Natural killer cell treated with Interleukin-12 subunit alpha and Interleukin-12 subunit beta and Interleukin-15 and Interleukin-18, amount 100 ng/mL, for 72 hours (primary cell): ENCODE measurements at regions not wholly inside any gene's neighbourhood (a gene's known extent, or its start where the extent isn't known, plus 50 kb on each side); places are given as distances from the start of the nearest gene placed in this dataset.
"Not testable (repeated sequence)": the region's sequence is repeated elsewhere in the genome, so short reads cannot be mapped to it uniquely, and the experiment has no call there.

Source experiments
- ATAC-seq, 2 donors: fragments of 150-1000 bp; cut with Tn5 transposase in 1 of 2; sonication (Bioruptor Pico), chemical (Tn5 transposase) in 1 of 2; 2 replicates each; pipeline ENCODE4 v1.10.0; 2021
- DNase-seq: peaks from one replicate; pipeline ENCODE4 v3.0.0; 2022; ENCODE audit warnings: low spot score
- H3K27ac Mint-ChIP-seq, 2 donors: 1 replicate in 1 of 2; 2 replicates in 1 of 2; pipeline ENCODE4 v1.8.0; 2022; ENCODE audit warnings: mixed read lengths in 2 of 2, mild to moderate bottlenecking in 1 of 2, moderate library complexity in 1 of 2
- H3K27me3 Mint-ChIP-seq, 2 donors: 1 replicate in 1 of 2; 2 replicates in 1 of 2; pipeline ENCODE4 v1.8.0; 2022; ENCODE audit warnings: mixed read lengths in 2 of 2
- H3K36me3 Mint-ChIP-seq: one replicate; pipeline ENCODE4 v1.8.0; 2022; ENCODE audit warnings: mixed read lengths
- H3K4me1 Mint-ChIP-seq, 2 donors: 1 replicate in 1 of 2; 2 replicates in 1 of 2; pipeline ENCODE4 v1.8.0; 2022; ENCODE audit warnings: low read depth in 2 of 2, mixed read lengths in 2 of 2, mild to moderate bottlenecking in 1 of 2
- H3K4me3 Mint-ChIP-seq: one replicate; pipeline ENCODE4 v1.8.0; 2022; ENCODE audit warnings: mixed read lengths
- H3K9me3 Mint-ChIP-seq: 2 replicates; pipeline ENCODE4 v1.8.0; 2022; ENCODE audit warnings: mixed read lengths

GRCh38 chr4:19154267-19154666 lies 1097.4 kb upstream of the SLIT2 start:
- not testable (repeated sequence) for DNase-seq, ATAC-seq, H3K4me1 Mint-ChIP-seq, H3K27ac Mint-ChIP-seq, H3K27me3 Mint-ChIP-seq, H3K4me3 Mint-ChIP-seq
- H3K9me3 Mint-ChIP-seq = peaks cover 24% of the 10 kb centered on the region
- peaks cover 17% of the 10 kb centered on the region for H3K36me3 Mint-ChIP-seq

GRCh38 chr4:19152264-19152663 lies 1099.4 kb upstream of the SLIT2 start:
- Mint-ChIP-seq H3K27me3 (no peaks in the 10 kb centered on the region), H3K4me1 (no peaks in the 10 kb centered on the region), H3K36me3 (peaks cover 17% of the 10 kb centered on the region), H3K27ac (no peak overlapping the region), H3K9me3 (peaks cover 24% of the 10 kb centered on the region), H3K4me3 (no peak overlapping the region)
- no peak for DNase-seq
- ATAC-seq = no peak

GRCh38 chr4:19151684-19152083 lies 1100.0 kb upstream of the SLIT2 start:
- H3K4me1 Mint-ChIP-seq = no peaks in the 10 kb centered on the region
- peaks cover 17% of the 10 kb centered on the region for H3K36me3 Mint-ChIP-seq
- ATAC-seq (no peak), DNase-seq (no peak)
- no peak overlapping the region for H3K4me3 Mint-ChIP-seq
- no peak overlapping the region for H3K27ac Mint-ChIP-seq
- H3K9me3 Mint-ChIP-seq = peaks cover 27% of the 10 kb centered on the region
- H3K27me3 Mint-ChIP-seq = no peaks in the 10 kb centered on the region

GRCh38 chr4:19146038-19146437 lies 1105.7 kb upstream of the SLIT2 start:
- Mint-ChIP-seq H3K4me1 (no peaks in the 10 kb centered on the region), H3K9me3 (peaks cover 23% of the 10 kb centered on the region), H3K4me3 (no peak overlapping the region), H3K27ac (no peak overlapping the region), H3K27me3 (no peaks in the 10 kb centered on the region), H3K36me3 (no peaks in the 10 kb centered on the region)
- no peak for DNase-seq
- no peak for ATAC-seq

- Mint-ChIP-seq H3K9me3 (peaks cover 15% of the 10 kb centered on the region), H3K27me3 (no peaks in the 10 kb centered on the region), H3K36me3 (no peaks in the 10 kb centered on the region), H3K27ac (no peak overlapping the region), H3K4me1 (no peaks in the 10 kb centered on the region), H3K4me3 (no peak overlapping the region)
- no peak for DNase-seq
- ATAC-seq = no peak
Measured at GRCh38 chr4:19135895-19136633, 1114.5 kb upstream of the LCORL start.

GRCh38 chr4:19134685-19135084 lies 1113.1 kb upstream of the LCORL start:
- Mint-ChIP-seq H3K27ac (no peak overlapping the region), H3K4me1 (no peaks in the 10 kb centered on the region), H3K9me3 (peaks cover 6% of the 10 kb centered on the region), H3K36me3 (no peaks in the 10 kb centered on the region), H3K27me3 (no peaks in the 10 kb centered on the region), H3K4me3 (no peak overlapping the region)
- DNase-seq (no peak), ATAC-seq (no peak)

GRCh38 chr4:19133315-19133714 lies 1111.8 kb upstream of the LCORL start:
- Mint-ChIP-seq H3K36me3 (no peaks in the 10 kb centered on the region), H3K27me3 (no peaks in the 10 kb centered on the region), H3K4me1 (no peaks in the 10 kb centered on the region), H3K9me3 (peaks cover 6% of the 10 kb centered on the region), H3K4me3 (no peak overlapping the region), H3K27ac (no peak overlapping the region)
- no peak for DNase-seq
- no peak for ATAC-seq

- ATAC-seq (no peak), DNase-seq (no peak)
- H3K4me3 Mint-ChIP-seq = no peak overlapping the region
- no peaks in the 10 kb centered on the region for H3K36me3 Mint-ChIP-seq
- H3K4me1 Mint-ChIP-seq = no peaks in the 10 kb centered on the region
- H3K9me3 Mint-ChIP-seq = peaks cover 10% of the 10 kb centered on the region
- H3K27me3 Mint-ChIP-seq = no peaks in the 10 kb centered on the region
- no peak overlapping the region for H3K27ac Mint-ChIP-seq
Measured at GRCh38 chr4:19130866-19131265, 1109.3 kb upstream of the LCORL start.

GRCh38 chr4:19128176-19128575 lies 1106.6 kb upstream of the LCORL start:
- Mint-ChIP-seq H3K36me3 (peaks cover 12% of the 10 kb centered on the region), H3K9me3 (peaks cover 23% of the 10 kb centered on the region)

GRCh38 chr4:19126903-19127302 lies 1105.3 kb upstream of the LCORL start:
- no peak overlapping the region for H3K27ac Mint-ChIP-seq
- no peaks in the 10 kb centered on the region for H3K4me1 Mint-ChIP-seq
- DNase-seq = no peak
- H3K36me3 Mint-ChIP-seq = peaks cover 12% of the 10 kb centered on the region
- peaks cover 23% of the 10 kb centered on the region for H3K9me3 Mint-ChIP-seq
- no peaks in the 10 kb centered on the region for H3K27me3 Mint-ChIP-seq
- no peak overlapping the region for H3K4me3 Mint-ChIP-seq
- ATAC-seq = no peak

More at GRCh38 chr4:19128176-19128575, 1106.6 kb upstream of the LCORL start:
- Mint-ChIP-seq H3K4me1 (no peaks in the 10 kb centered on the region), H3K4me3 (no peak overlapping the region), H3K27me3 (no peaks in the 10 kb centered on the region), H3K27ac (no peak overlapping the region)
- DNase-seq (no peak), ATAC-seq (no peak)

- H3K4me1 Mint-ChIP-seq = no peaks in the 10 kb centered on the region
- DNase-seq (no peak), ATAC-seq (no peak)
- peaks cover 26% of the 10 kb centered on the region for H3K9me3 Mint-ChIP-seq
- H3K4me3 Mint-ChIP-seq = no peak overlapping the region
- no peaks in the 10 kb centered on the region for H3K27me3 Mint-ChIP-seq
- H3K27ac Mint-ChIP-seq = no peak overlapping the region
- peaks cover 12% of the 10 kb centered on the region for H3K36me3 Mint-ChIP-seq
Measured at GRCh38 chr4:19123681-19124080, 1102.1 kb upstream of the LCORL start.

GRCh38 chr4:19119904-19120560 lies 1098.5 kb upstream of the LCORL start:
- no peaks in the 10 kb centered on the region for H3K4me1 Mint-ChIP-seq
- no peak for ATAC-seq
- no peak overlapping the region for H3K4me3 Mint-ChIP-seq
- peaks cover 24% of the 10 kb centered on the region for H3K9me3 Mint-ChIP-seq
- H3K36me3 Mint-ChIP-seq = peaks cover 9% of the 10 kb centered on the region
- DNase-seq = no peak
- no peak overlapping the region for H3K27ac Mint-ChIP-seq
- no peaks in the 10 kb centered on the region for H3K27me3 Mint-ChIP-seq

GRCh38 chr4:19117022-19117421 lies 1095.5 kb upstream of the LCORL start:
- Mint-ChIP-seq H3K9me3 (peaks cover 16% of the 10 kb centered on the region), H3K27ac (no peak overlapping the region), H3K36me3 (no peaks in the 10 kb centered on the region), H3K4me3 (no peak overlapping the region), H3K4me1 (no peaks in the 10 kb centered on the region), H3K27me3 (no peaks in the 10 kb centered on the region)
- ATAC-seq (no peak), DNase-seq (no peak)

GRCh38 chr4:19104176-19104575 lies 1082.6 kb upstream of the LCORL start:
- DNase-seq = no peak
- no peaks in the 10 kb centered on the region for H3K27me3 Mint-ChIP-seq
- no peak overlapping the region for H3K27ac Mint-ChIP-seq
- H3K4me3 Mint-ChIP-seq = no peak overlapping the region
- H3K4me1 Mint-ChIP-seq = no peaks in the 10 kb centered on the region
- no peaks in the 10 kb centered on the region for H3K36me3 Mint-ChIP-seq
- ATAC-seq = no peak
- H3K9me3 Mint-ChIP-seq = peaks cover 22% of the 10 kb centered on the region
